Trophoblast cell (in vitro differentiated cells and primary cell): ENCODE measurements at regions not wholly inside any gene's neighbourhood (a gene's known extent, or its start where the extent isn't known, plus 50 kb on each side); places are given as distances from the start of the nearest gene placed in this dataset.

Experiments
- DNase-seq, 2 donors: peaks; one replicate each; pipeline ENCODE4 v3.0.0-alpha.2; 2016
- H2AFZ ChIP-seq: 2 replicates; pipeline ENCODE4 v1.6.1; 2013; ENCODE audit warnings: low read length, moderate library complexity, mild to moderate bottlenecking; ENCODE audit not compliant: insufficient read depth, poor library complexity
- H2AK5ac ChIP-seq: 2 replicates; pipeline ENCODE4 v1.6.1; 2013; ENCODE audit warnings: mild to moderate bottlenecking, low read length
- H2BK120ac ChIP-seq: 2 replicates; pipeline ENCODE4 v1.6.1; 2013; ENCODE audit warnings: low read length, mild to moderate bottlenecking, moderate library complexity; ENCODE audit not compliant: insufficient read depth, poor library complexity
- H2BK12ac ChIP-seq: 2 replicates; pipeline ENCODE4 v1.6.1; 2013; ENCODE audit warnings: mild to moderate bottlenecking, low read length, moderate library complexity
- H2BK5ac ChIP-seq: 2 replicates; pipeline ENCODE4 v1.6.1; 2013; ENCODE audit warnings: low read length, low read depth, moderate library complexity, mild to moderate bottlenecking; ENCODE audit not compliant: poor library complexity
- H3K14ac ChIP-seq: 2 replicates; pipeline ENCODE4 v1.6.1; 2013; ENCODE audit warnings: mild to moderate bottlenecking, low read length
- H3K18ac ChIP-seq: 2 replicates; pipeline ENCODE4 v1.6.1; 2013; ENCODE audit warnings: mild to moderate bottlenecking, low read length
- H3K23ac ChIP-seq: 2 replicates; pipeline ENCODE4 v1.6.1; 2013; ENCODE audit warnings: low read length
- H3K27ac ChIP-seq: 2 replicates; pipeline ENCODE4 v1.5.1; 2013; ENCODE audit warnings: low read depth, mild to moderate bottlenecking, inconsistent platforms, low read length, moderate library complexity
- H3K27me3 ChIP-seq: 2 replicates; pipeline ENCODE4 v1.6.1; 2013; ENCODE audit warnings: inconsistent platforms, mild to moderate bottlenecking, low read length, moderate library complexity; ENCODE audit not compliant: insufficient read depth
- H3K36me3 ChIP-seq, 2 experiments: 1 replicate in 1 of 2; 2 replicates in 1 of 2; pipeline ENCODE4 v1.6.1; 2013; ENCODE audit warnings: low read length in 2 of 2, mild to moderate bottlenecking in 2 of 2, moderate library complexity in 1 of 2; ENCODE audit not compliant: insufficient read depth in 2 of 2, control insufficient read depth in 1 of 2
- H3K4ac ChIP-seq: 2 replicates; pipeline ENCODE4 v1.6.1; 2013; ENCODE audit warnings: low read depth, mild to moderate bottlenecking, low read length, moderate library complexity
- H3K4me1 ChIP-seq, 2 experiments: 1 replicate in 1 of 2; 2 replicates in 1 of 2; pipeline ENCODE4 v1.6.1; 2013; ENCODE audit warnings: low read length in 2 of 2, mild to moderate bottlenecking in 2 of 2, moderate library complexity in 1 of 2; ENCODE audit not compliant: insufficient read depth in 2 of 2, control insufficient read depth in 1 of 2
- H3K4me2 ChIP-seq: 2 replicates; pipeline ENCODE4 v1.6.1; 2013; ENCODE audit warnings: inconsistent platforms, mild to moderate bottlenecking, low read length, moderate library complexity
- H3K4me3 ChIP-seq: 2 replicates; pipeline ENCODE4 v1.5.1; 2013; ENCODE audit warnings: mild to moderate bottlenecking, low read depth, low read length, inconsistent platforms
- H3K79me1 ChIP-seq: one replicate; pipeline ENCODE4 v1.6.1; 2013; ENCODE audit warnings: low read length
- H3K79me2 ChIP-seq: 2 replicates; pipeline ENCODE4 v1.6.1; 2013; ENCODE audit warnings: low read length, mild to moderate bottlenecking; ENCODE audit not compliant: control insufficient read depth, insufficient read depth, poor library complexity
- H3K9ac ChIP-seq: 2 replicates; pipeline ENCODE4 v1.6.1; 2013; ENCODE audit warnings: mild to moderate bottlenecking, low read length
- H3K9me3 ChIP-seq: 2 replicates; pipeline ENCODE4 v1.6.1; 2013; ENCODE audit warnings: low read depth, mild to moderate bottlenecking, control low read depth, inconsistent platforms, low read length; ENCODE audit not compliant: insufficient read depth
- H4K12ac ChIP-seq: 2 replicates; pipeline ENCODE4 v1.6.1; 2013; ENCODE audit warnings: low read depth, mild to moderate bottlenecking, low read length, moderate library complexity
- H4K8ac ChIP-seq: 2 replicates; pipeline ENCODE4 v1.6.1; 2013; ENCODE audit warnings: low read depth, mild to moderate bottlenecking, low read length, moderate library complexity
- H4K91ac ChIP-seq: one replicate; pipeline ENCODE4 v1.6.1; 2013; ENCODE audit warnings: low read depth, mild to moderate bottlenecking, low read length, moderate library complexity
- WGBS: extraction: QIAGEN DNeasy Blood & Tissue Kit; methylation state at CpG from one replicate; pipeline ENCODE4 v1.1.7; 2013; ENCODE audit warnings: missing lambda C conversion rate; ENCODE audit not compliant: insufficient read length, insufficient coverage; ENCODE audit errors: extremely low coverage; 5-methylcytosine and 5-hydroxymethylcytosine counted together

DNA sequence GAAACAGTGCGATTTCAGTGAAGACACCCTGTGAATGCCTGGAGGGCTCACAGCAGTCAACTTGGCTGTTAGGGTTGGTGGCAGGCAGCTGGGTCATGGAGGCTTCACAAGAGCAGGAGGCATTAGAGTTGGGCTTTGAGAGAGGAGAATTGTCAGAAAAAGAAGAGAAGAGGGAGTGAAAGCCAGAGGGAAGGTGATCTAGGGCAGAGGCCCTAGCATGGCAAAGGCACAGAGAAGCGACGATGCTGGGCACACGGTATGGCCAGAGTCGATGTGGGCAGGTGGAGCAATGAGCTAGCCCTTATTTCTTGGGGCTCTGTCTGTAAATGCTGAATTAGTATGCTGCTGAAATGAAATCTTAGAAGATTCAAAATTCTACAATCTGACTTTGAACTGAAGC, 52.6 kb upstream of the OLFM4 start:
- no peak overlapping the region for H3K23ac ChIP-seq
- no peak overlapping the region for H3K9ac ChIP-seq
- no peak overlapping the region for H3K27ac ChIP-seq
- H3K4me3 ChIP-seq: no peak overlapping the region
- H4K8ac ChIP-seq: no peak overlapping the region
- DNase-seq: no peak
- H3K9me3 ChIP-seq: no peaks in the 10 kb centered on the region
- peak overlapping the region; percentile 80 for H2AK5ac ChIP-seq
- no peak overlapping the region for H3K14ac ChIP-seq
- H3K4ac ChIP-seq: no peak overlapping the region
- H4K91ac ChIP-seq: no peak overlapping the region
- peak overlapping the region; percentile 17 for H2BK120ac ChIP-seq
- no peak overlapping the region for H2AFZ ChIP-seq
- no peaks in the 10 kb centered on the region for H3K36me3 ChIP-seq
- no peaks in the 10 kb centered on the region for H3K27me3 ChIP-seq
- H3K4me1 ChIP-seq: peaks cover 0 to 2% of the 10 kb centered on the region in 2 experiments
- no peak overlapping the region for H3K18ac ChIP-seq
- H3K79me2 ChIP-seq: no peaks in the 10 kb centered on the region
- H2BK5ac ChIP-seq: no peak overlapping the region
- H2BK12ac ChIP-seq: no peak overlapping the region
- no peak overlapping the region for H3K4me2 ChIP-seq
- no CpG with 5 or more reads among the region's 5 CpGs for WGBS
- H4K12ac ChIP-seq: no peak overlapping the region
- peaks cover 8% of the 10 kb centered on the region for H3K79me1 ChIP-seq

DNA sequence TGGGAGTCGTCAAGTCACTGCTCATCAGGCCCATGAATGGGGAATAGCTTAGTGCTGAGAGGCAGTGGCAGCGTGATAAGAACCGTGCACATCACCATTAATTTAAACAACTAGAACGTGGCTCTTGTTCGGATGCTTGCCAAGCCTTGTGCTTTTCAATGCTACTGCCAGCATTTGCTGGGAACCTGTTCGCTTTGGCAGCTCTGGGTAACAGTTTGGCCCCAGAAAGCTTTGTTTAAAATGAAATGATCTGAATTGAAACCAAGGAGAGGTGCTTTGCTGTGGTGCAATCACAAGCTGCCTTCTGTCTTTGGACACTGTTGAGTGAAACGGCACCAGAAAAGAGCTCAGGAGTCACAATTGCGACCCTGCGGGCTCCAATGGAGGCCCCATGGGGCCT, 53.5 kb upstream of the OLFM4 start:
- Histone ChIP-seq H3K79me1 (peaks cover 6% of the 10 kb centered on the region), H3K14ac (no peak overlapping the region), H3K9me3 (no peaks in the 10 kb centered on the region), H3K27me3 (no peaks in the 10 kb centered on the region), H2AK5ac (no peak overlapping the region), H3K23ac (no peak overlapping the region), H3K4me2 (no peak overlapping the region), H3K36me3 (no peaks in the 10 kb centered on the region), H2BK5ac (no peak overlapping the region), H3K9ac (no peak overlapping the region), H3K4me1 (peaks cover 0 to 2% of the 10 kb centered on the region in 2 experiments), H2BK120ac (no peak overlapping the region), H3K4ac (no peak overlapping the region), H3K18ac (no peak overlapping the region), H2AFZ (no peak overlapping the region), H3K27ac (no peak overlapping the region), H3K79me2 (no peaks in the 10 kb centered on the region), H2BK12ac (no peak overlapping the region), H4K12ac (no peak overlapping the region), H3K4me3 (no peak overlapping the region), H4K8ac (no peak overlapping the region), H4K91ac (no peak overlapping the region)
- no CpG with 5 or more reads among the region's 9 CpGs for WGBS
- DNase-seq: no peak

- H2AFZ ChIP-seq: no peak overlapping the region
- H2BK120ac ChIP-seq: no peak overlapping the region
- H3K9me3 ChIP-seq: no peaks in the 10 kb centered on the region
- no peak overlapping the region for H2AK5ac ChIP-seq
- WGBS: no CpG with 5 or more reads among the region's 4 CpGs
- H3K27me3 ChIP-seq: no peaks in the 10 kb centered on the region
- no peak overlapping the region for H3K4me3 ChIP-seq
- H3K18ac ChIP-seq: no peak overlapping the region
- H3K4me1 ChIP-seq: peaks cover 0 to 2% of the 10 kb centered on the region in 2 experiments
- H3K14ac ChIP-seq: no peak overlapping the region
- no peak overlapping the region for H3K9ac ChIP-seq
- no peak overlapping the region for H4K8ac ChIP-seq
- H3K79me1 ChIP-seq: peaks cover 4% of the 10 kb centered on the region
- H3K27ac ChIP-seq: no peak overlapping the region
- DNase-seq: no peak
- no peak overlapping the region for H4K91ac ChIP-seq
- no peaks in the 10 kb centered on the region for H3K36me3 ChIP-seq
- no peak overlapping the region for H3K23ac ChIP-seq
- no peak overlapping the region for H2BK5ac ChIP-seq
- H3K79me2 ChIP-seq: no peaks in the 10 kb centered on the region
- H3K4me2 ChIP-seq: no peak overlapping the region
- no peak overlapping the region for H4K12ac ChIP-seq
- no peak overlapping the region for H3K4ac ChIP-seq
- H2BK12ac ChIP-seq: no peak overlapping the region
These were observed 53.9 kb upstream of the OLFM4 start for GRCh38 chr13:52974711-52975110.

DNA sequence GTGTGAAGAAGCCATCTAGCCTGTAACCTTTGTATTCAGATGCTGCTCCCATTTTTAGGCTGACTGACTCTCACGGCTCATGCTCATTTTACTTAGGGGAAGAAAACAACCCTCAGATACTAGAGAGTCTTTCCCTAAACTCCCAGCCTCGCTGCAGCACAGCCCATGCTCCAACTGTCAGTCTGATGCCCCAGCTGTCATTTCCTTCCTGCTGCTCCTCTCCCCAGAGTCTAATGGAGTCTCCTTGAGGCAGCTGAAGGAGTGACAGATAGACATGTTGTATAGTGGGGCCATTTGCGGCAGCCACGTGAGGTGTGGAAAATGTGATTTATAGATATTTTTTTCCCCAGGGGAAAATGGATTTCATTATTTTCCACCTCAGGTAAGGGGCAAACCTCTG, 59.2 kb upstream of the OLFM4 start:
- Histone ChIP-seq H3K79me1 (no peaks in the 10 kb centered on the region), H3K18ac (no peak overlapping the region), H2BK5ac (no peak overlapping the region), H3K4ac (no peak overlapping the region), H3K9me3 (peaks cover 2% of the 10 kb centered on the region), H3K23ac (no peak overlapping the region), H3K9ac (no peak overlapping the region), H3K27me3 (no peaks in the 10 kb centered on the region), H2BK120ac (no peak overlapping the region), H3K4me3 (no peak overlapping the region), H2BK12ac (no peak overlapping the region), H4K8ac (no peak overlapping the region), H3K4me1 (no peaks in the 10 kb centered on the region), H2AFZ (no peak overlapping the region), H3K27ac (no peak overlapping the region), H2AK5ac (no peak overlapping the region), H3K4me2 (no peak overlapping the region), H4K91ac (no peak overlapping the region), H3K14ac (no peak overlapping the region), H3K36me3 (no peaks in the 10 kb centered on the region), H3K79me2 (no peaks in the 10 kb centered on the region), H4K12ac (no peak overlapping the region)
- no CpG with 5 or more reads among the region's 4 CpGs for WGBS
- DNase-seq: no peak
